ENCODE measurements at regions not wholly inside any gene's neighbourhood (a gene's known extent, or its start where the extent isn't known, plus 50 kb on each side); places are given as distances from the start of the nearest gene placed in this dataset.

DNA sequence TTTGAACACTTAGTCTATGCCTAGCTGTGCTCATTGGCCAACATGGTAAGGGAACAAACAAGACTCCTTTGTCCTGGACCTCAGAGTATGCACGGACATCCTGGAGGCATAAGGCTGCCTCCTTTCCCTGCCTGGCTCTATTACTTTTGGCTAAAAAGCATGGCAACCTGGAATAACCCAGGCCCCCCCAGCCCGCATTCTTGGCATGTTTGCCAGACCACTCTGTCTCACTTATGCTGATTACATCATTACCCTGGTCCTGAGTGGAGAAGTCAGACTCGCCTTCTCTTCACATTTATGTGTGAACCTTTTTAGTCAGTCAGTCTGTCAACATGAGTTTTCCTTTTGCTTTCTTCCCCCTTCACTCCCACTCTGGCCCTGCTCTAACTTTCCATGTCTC is 58.0 kb upstream of the ELK3 start:
- 0 out of 2 replicates have a peak overlapping the region, but pooled peaks have one; percentile 24 for H3K18ac ChIP-seq (ENCODE audit: extremely low read depth, low read length)
- FAIRE-seq, result no peak
- H3K23me2 ChIP-seq (ENCODE audit: low read depth, low read length), result no peaks in the 10 kb centered on the region
- H3K9ac ChIP-seq (replicated peaks in 1 of 4; ENCODE audit: extremely low read depth in 1 of 4, low read depth in 3 of 4, low read length in 3 of 4), result no peak overlapping the region
- H4K5ac ChIP-seq (ENCODE audit: insufficient read length, low read depth, low read length), result no peak overlapping the region
- no peak overlapping the region for H2BK20ac ChIP-seq (ENCODE audit: low read length)
- no peak overlapping the region for H3K14ac ChIP-seq (ENCODE audit: insufficient read length)
- no peaks in the 10 kb centered on the region; the same call in 1 of the 2 replicates for H3K79me1 ChIP-seq (ENCODE audit: low read depth, low read length)
- WGBS, 2 experiments (ENCODE audit: extremely low coverage in 1 of 2, insufficient coverage in 1 of 2, insufficient read length in 1 of 2, insufficient replicate concordance in 2 of 2, low coverage in 1 of 2, low lambda C conversion rate in 2 of 2, missing lambda C conversion rate in 1 of 2), result 90% methylated on average over 3 of the region's 3 CpGs; no CpG with 5 or more reads in 1 of the 2 experiments
- no peaks in the 10 kb centered on the region for H3K9me3 ChIP-seq (ENCODE audit: insufficient read depth in 2 of 2, low read depth in 1 of 2, low read length in 1 of 2)
- no peak overlapping the region for H4K8ac ChIP-seq (ENCODE audit: extremely low read depth, insufficient read depth, low read length)
- TF ChIP-seq CTBP2 (IDR thresholded peaks at IDR 0.05; ENCODE audit: borderline replicate concordance, insufficient read depth, insufficient read length, low read length) (no peak), TEAD4 (IDR thresholded peaks at IDR 0.05; ENCODE audit: low read depth, low read length) (0 out of 2 replicates have a peak, but pooled peaks have one; percentile 15)
- no peaks in the 10 kb centered on the region for H3K27me3 ChIP-seq (replicated peaks in 1 of 4; ENCODE audit: control insufficient read depth in 3 of 4, extremely low read depth in 1 of 4, insufficient read depth in 3 of 4, low read length in 3 of 4)
- H3K27ac ChIP-seq (ENCODE audit: low read depth, low read length), result no peak overlapping the region
- no peak for DNase-seq (ENCODE audit: low read depth in 1 of 2, low spot score in 2 of 2)
- H3K4me1 ChIP-seq (replicated peaks in 1 of 4; ENCODE audit: control insufficient read depth in 3 of 4, insufficient read depth in 4 of 4, low read length in 3 of 4), result no peaks in the 10 kb centered on the region; a peak in 1 of 7 replicates
- no peak overlapping the region for H2BK120ac ChIP-seq (replicated peaks; ENCODE audit: low read depth, low read length)
- no peak overlapping the region; the same call in 1 of the 2 replicates for H2BK15ac ChIP-seq (ENCODE audit: low read length)
- no peaks in the 10 kb centered on the region for H3K79me2 ChIP-seq (ENCODE audit: control insufficient read depth in 1 of 2, insufficient read depth in 2 of 2, low read length in 2 of 2)
- H4K20me1 ChIP-seq (replicated peaks in 1 of 2; ENCODE audit: control insufficient read depth in 1 of 2, insufficient read depth in 2 of 2, low read length in 2 of 2), result no peaks in the 10 kb centered on the region
- H2AFZ ChIP-seq (ENCODE audit: low read length), result no peak overlapping the region
- H3K4me2 ChIP-seq (ENCODE audit: insufficient read depth in 1 of 2, low read depth in 2 of 2, low read length in 2 of 2), result no peak overlapping the region
- POLR2A ChIA-PET (ENCODE audit: partially characterized antibody), result no interaction called here
- H3K4me3 ChIP-seq (ENCODE audit: extremely low read depth in 1 of 4, insufficient read depth in 2 of 4, low read depth in 3 of 4, low read length in 4 of 4), result no peak overlapping the region
- no peak overlapping the region for H3K23ac ChIP-seq (ENCODE audit: insufficient read length)
- peak overlapping the region; percentile 71; the same call in 1 of the 2 replicates for H2BK12ac ChIP-seq (ENCODE audit: low read depth, low read length)
- H2AK5ac ChIP-seq (ENCODE audit: low read depth, low read length), result no peak overlapping the region
- H2BK5ac ChIP-seq (ENCODE audit: low read depth, low read length), result no peak overlapping the region
- peak overlapping the region; percentile 16 for H4K91ac ChIP-seq (replicated peaks; ENCODE audit: insufficient read length, low read length)
- H3K36me3 ChIP-seq (ENCODE audit: control insufficient read depth in 2 of 4, insufficient read depth in 4 of 4, low read length in 3 of 4), result no peaks in the 10 kb centered on the region
- H3K4ac ChIP-seq (replicated peaks; ENCODE audit: insufficient read length, low read depth, low read length), result no peak overlapping the region
- CTCF ChIA-PET (ENCODE audit: partially characterized antibody), result interaction anchor here (1.3 kb wide), 1 partner anchor 218 kb away, joined by 3 read pairs; no protein-coding TSS in a partner anchor
- no peak overlapping the region for H3K56ac ChIP-seq (replicated peaks; ENCODE audit: insufficient read length, low read depth, low read length)
